Smooth muscle cell (in vitro differentiated cells): ENCODE measurements at regions not wholly inside any gene's neighbourhood (a gene's known extent, or its start where the extent isn't known, plus 50 kb on each side); places are given as distances from the start of the nearest gene placed in this dataset.

ENCODE experiments used
- DNase-seq: peaks from one replicate; lab custom pipeline; 2025; ENCODE audit not compliant: unreplicated experiment; lab: John Stamatoyannopoulos, UW
- H2AFZ ChIP-seq: fragments of 200-600 bp; sonication (generic); 2 replicates; pipeline ENCODE4 v1.6.0; 2016; ENCODE audit warnings: antibody characterized with exemption, low read depth, mild to moderate bottlenecking
- H3F3A ChIP-seq: fragments of 200-600 bp; sonication (generic); 2 replicates; pipeline ENCODE4 v1.6.0; 2017; ENCODE audit warnings: antibody characterized with exemption, low read depth
- H3K27ac ChIP-seq: fragments of 200-600 bp; sonication (generic); 2 replicates; pipeline ENCODE4 v1.5.1; 2016; ENCODE audit warnings: low read depth, mild to moderate bottlenecking
- H3K27me3 ChIP-seq: fragments of 200-600 bp; sonication (generic); 2 replicates; pipeline ENCODE4 v1.6.1; 2016; ENCODE audit warnings: low read depth, mild to moderate bottlenecking
- H3K36me3 ChIP-seq: fragments of 200-600 bp; sonication (generic); 2 replicates; pipeline ENCODE4 v1.5.1; 2016; ENCODE audit warnings: low read depth
- H3K4me1 ChIP-seq: fragments of 200-600 bp; sonication (generic); 2 replicates; pipeline ENCODE4 v1.5.1; 2016; ENCODE audit warnings: low read depth
- H3K4me2 ChIP-seq: fragments of 200-600 bp; sonication (generic); 2 replicates; pipeline ENCODE4 v1.6.0; 2016; ENCODE audit warnings: mild to moderate bottlenecking
- H3K4me3 ChIP-seq: fragments of 200-600 bp; sonication (generic); 2 replicates; pipeline ENCODE4 v1.5.1; 2016; ENCODE audit warnings: mild to moderate bottlenecking
- H3K79me2 ChIP-seq: fragments of 200-600 bp; sonication (generic); 2 replicates; pipeline ENCODE4 v1.6.0; 2016; ENCODE audit warnings: low read depth, mild to moderate bottlenecking
- H3K9ac ChIP-seq: fragments of 200-600 bp; sonication (generic); 2 replicates; pipeline ENCODE4 v1.6.0; 2016; ENCODE audit warnings: low read depth
- H3K9me3 ChIP-seq: fragments of 200-600 bp; sonication (generic); replicated peaks from 2 replicates; pipeline ENCODE4 v1.5.1; 2016; ENCODE audit warnings: low read depth
- H4K20me1 ChIP-seq: fragments of 200-600 bp; sonication (generic); 2 replicates; pipeline ENCODE4 v1.6.0; 2016; ENCODE audit warnings: low read depth
- WGBS: methylation state at CpG from one replicate; pipeline ENCODE4 v1.1.7; 2016; ENCODE audit warnings: low lambda C conversion rate; 5-methylcytosine and 5-hydroxymethylcytosine counted together
- TF ChIP-seq, protein P1 (sequence below): fragments of 200-600 bp; sonication (generic); IDR thresholded peaks from 2 replicates; pipeline ENCODE4 v1.5.1; 2017; ENCODE audit warnings: borderline replicate concordance, mild to moderate bottlenecking, antibody characterized with exemption; ENCODE audit not compliant: insufficient read depth, poor library complexity, severe bottlenecking

DNA sequence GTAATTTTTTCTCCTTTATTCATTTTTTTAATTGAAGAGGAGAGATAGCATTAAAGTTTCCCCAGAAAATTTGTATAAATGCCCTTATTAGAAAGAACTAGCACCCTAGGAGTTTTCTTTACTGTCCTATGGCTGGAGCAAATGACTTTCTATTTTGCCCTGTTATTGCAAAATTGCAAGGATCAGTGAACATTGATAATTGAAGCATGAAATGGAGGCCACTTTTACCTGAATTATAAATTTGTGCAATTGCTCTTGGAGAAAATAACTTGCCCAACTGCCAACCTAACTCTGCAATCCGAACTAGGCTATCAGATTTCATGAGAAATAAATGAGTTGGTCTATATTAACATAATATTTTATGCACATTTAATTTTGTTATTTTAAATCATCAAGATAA, 111.9 kb downstream of the MTRR start:
- Histone ChIP-seq H3K36me3 (no peaks in the 10 kb centered on the region), H3F3A (no peaks in the 10 kb centered on the region), H3K79me2 (no peaks in the 10 kb centered on the region), H3K27me3 (no peaks in the 10 kb centered on the region), H2AFZ (no peak overlapping the region), H4K20me1 (no peaks in the 10 kb centered on the region), H3K4me3 (no peak overlapping the region), H3K9ac (no peak overlapping the region), H3K4me2 (no peak overlapping the region), H3K27ac (no peak overlapping the region), H3K9me3 (no peaks in the 10 kb centered on the region), H3K4me1 (peaks cover 4% of the 10 kb centered on the region)
- TF ChIP-seq, protein P1, sequence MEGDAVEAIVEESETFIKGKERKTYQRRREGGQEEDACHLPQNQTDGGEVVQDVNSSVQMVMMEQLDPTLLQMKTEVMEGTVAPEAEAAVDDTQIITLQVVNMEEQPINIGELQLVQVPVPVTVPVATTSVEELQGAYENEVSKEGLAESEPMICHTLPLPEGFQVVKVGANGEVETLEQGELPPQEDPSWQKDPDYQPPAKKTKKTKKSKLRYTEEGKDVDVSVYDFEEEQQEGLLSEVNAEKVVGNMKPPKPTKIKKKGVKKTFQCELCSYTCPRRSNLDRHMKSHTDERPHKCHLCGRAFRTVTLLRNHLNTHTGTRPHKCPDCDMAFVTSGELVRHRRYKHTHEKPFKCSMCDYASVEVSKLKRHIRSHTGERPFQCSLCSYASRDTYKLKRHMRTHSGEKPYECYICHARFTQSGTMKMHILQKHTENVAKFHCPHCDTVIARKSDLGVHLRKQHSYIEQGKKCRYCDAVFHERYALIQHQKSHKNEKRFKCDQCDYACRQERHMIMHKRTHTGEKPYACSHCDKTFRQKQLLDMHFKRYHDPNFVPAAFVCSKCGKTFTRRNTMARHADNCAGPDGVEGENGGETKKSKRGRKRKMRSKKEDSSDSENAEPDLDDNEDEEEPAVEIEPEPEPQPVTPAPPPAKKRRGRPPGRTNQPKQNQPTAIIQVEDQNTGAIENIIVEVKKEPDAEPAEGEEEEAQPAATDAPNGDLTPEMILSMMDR, result no peak
- no peak for DNase-seq
- 80% methylated on average over 1 of the region's 1 CpG for WGBS

DNA sequence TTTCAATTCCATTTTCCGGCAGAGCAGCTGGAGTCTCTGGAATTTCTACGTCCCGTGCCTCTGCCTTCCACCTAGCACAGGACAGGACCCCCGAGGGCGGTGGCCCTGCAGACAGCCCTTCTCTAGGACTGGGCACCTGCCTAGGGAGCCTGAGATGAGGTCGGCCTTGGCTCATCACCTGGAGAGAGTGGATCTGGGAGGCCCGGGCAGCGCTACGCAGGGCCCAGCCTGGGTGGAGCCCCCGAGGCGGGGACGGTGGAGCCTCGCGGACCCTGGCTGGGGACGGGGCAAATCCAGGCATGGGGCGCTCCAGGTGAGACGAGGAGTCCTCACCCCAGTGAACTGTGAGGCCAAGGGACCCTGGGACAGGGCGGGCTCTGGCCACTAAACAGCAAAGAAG, 114.5 kb downstream of the MTRR start:
- Histone ChIP-seq H3K4me1 (no peaks in the 10 kb centered on the region), H3K27me3 (no peaks in the 10 kb centered on the region), H3K4me2 (no peak overlapping the region), H3K36me3 (no peaks in the 10 kb centered on the region), H2AFZ (no peak overlapping the region), H3K27ac (no peak overlapping the region), H3K4me3 (no peak overlapping the region), H3K9me3 (no peaks in the 10 kb centered on the region), H3K9ac (no peak overlapping the region), H3F3A (no peaks in the 10 kb centered on the region), H4K20me1 (no peaks in the 10 kb centered on the region), H3K79me2 (no peaks in the 10 kb centered on the region)
- no peak for DNase-seq
- TF ChIP-seq, protein P1, result no peak
- 94% methylated on average over 18 of the region's 18 CpGs for WGBS

DNA sequence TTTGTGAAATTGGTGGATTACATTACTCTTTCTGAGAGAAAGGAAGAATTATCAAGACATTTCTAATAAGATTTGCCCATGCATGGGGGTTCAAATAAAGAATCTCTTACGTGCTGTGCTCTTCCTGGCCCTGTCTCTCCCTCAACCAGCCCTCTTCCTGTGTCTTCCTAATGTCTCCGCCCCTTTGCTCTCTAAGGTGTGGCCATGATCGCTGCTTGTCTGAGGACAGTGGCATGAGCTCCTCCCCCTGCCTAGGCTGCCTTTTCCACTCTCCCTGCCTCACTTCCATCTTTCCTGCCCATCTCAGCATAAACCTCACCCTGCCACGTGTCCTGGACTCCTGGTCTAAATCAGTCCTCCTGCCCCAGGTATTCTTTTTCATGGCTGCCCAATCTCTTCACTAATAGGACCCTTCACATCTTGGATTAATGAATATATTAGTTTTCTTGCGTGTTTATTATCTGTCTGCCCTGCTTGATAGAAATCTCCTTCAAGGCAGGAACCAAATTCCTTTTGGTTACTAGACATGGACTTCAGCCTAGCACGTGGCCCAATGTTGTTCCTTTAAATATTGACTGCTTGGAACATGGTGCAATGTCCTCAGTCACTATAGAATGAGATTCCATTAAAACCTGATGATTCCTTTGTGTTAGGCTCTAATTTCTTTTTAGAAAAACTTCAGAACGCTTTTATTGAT, 122.3 kb downstream of the MTRR start:
- Histone ChIP-seq H3K27me3 (no peaks in the 10 kb centered on the region), H4K20me1 (no peaks in the 10 kb centered on the region), H3K9me3 (no peaks in the 10 kb centered on the region), H3K4me2 (no peak overlapping the region), H2AFZ (no peak overlapping the region), H3K4me3 (no peak overlapping the region), H3K27ac (no peak overlapping the region), H3K79me2 (no peaks in the 10 kb centered on the region), H3K4me1 (no peaks in the 10 kb centered on the region), H3K36me3 (no peaks in the 10 kb centered on the region), H3K9ac (no peak overlapping the region), H3F3A (no peaks in the 10 kb centered on the region)
- WGBS, result 75% methylated on average over 7 of the region's 7 CpGs
- TF ChIP-seq, protein P1, result no peak
- DNase-seq, result no peak

DNA sequence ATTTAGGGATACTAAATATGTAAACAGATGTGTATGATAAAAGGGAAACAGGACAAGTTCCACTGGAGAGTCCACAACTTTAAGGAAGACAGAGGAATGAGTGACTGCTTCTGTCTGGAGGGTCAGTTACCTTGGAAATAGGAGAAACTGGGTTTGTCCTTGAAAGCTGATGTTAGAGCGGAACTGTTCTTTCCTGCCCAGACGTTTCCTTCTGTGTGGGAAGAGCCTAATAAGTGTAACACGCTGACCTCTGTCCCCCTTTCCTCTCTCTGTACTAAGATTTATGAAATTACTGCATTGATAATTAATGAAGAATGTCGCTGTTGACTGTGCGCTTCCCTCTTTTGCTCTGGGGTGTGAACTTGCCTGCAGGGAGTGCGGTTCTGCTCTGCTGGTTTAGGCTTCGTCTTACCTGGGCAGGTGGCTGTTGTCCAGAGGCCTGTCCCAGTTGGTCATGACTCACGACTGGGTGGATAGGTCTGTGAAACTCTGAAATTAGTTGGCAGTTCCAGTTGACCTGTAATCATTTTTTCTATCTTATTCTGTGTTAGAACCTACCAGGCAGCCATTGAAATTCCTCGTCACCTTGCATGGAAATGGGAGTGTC, 126.8 kb downstream of the MTRR start:
- H3K9me3 ChIP-seq, result no peaks in the 10 kb centered on the region
- no peak overlapping the region for H3K9ac ChIP-seq
- no peak for DNase-seq
- no peaks in the 10 kb centered on the region for H4K20me1 ChIP-seq
- H3K79me2 ChIP-seq, result no peaks in the 10 kb centered on the region
- H3K27me3 ChIP-seq, result no peaks in the 10 kb centered on the region
- H3K4me1 ChIP-seq, result no peaks in the 10 kb centered on the region
- no peaks in the 10 kb centered on the region for H3F3A ChIP-seq
- TF ChIP-seq, protein P1, result no peak
- no peaks in the 10 kb centered on the region for H3K36me3 ChIP-seq
- no peak overlapping the region for H3K4me2 ChIP-seq
- WGBS, result 88% methylated on average over 9 of the region's 9 CpGs
- H3K4me3 ChIP-seq, result no peak overlapping the region
- H3K27ac ChIP-seq, result no peak overlapping the region
- H2AFZ ChIP-seq, result no peak overlapping the region
